Parathyroid adenoma (tissue), 2 donors: ENCODE measurements at regions not wholly inside any gene's neighbourhood (a gene's known extent, or its start where the extent isn't known, plus 50 kb on each side); places are given as distances from the start of the nearest gene placed in this dataset.

Experiments
- H2AFZ ChIP-seq: fragments of 300-600 bp; sonication (generic); one replicate; pipeline ENCODE4 v1.7.0; 2017; ENCODE audit warnings: antibody characterized with exemption, mild to moderate bottlenecking
- H3K27ac ChIP-seq: fragments of 300-600 bp; sonication (generic); one replicate; pipeline ENCODE4 v1.7.0; 2017
- H3K27me3 ChIP-seq: fragments of 300-600 bp; sonication (generic); one replicate; pipeline ENCODE4 v1.7.0; 2017; ENCODE audit warnings: low read length; ENCODE audit not compliant: control insufficient read depth, insufficient read depth
- H3K36me3 ChIP-seq: fragments of 300-600 bp; sonication (generic); one replicate; pipeline ENCODE4 v1.7.0; 2017; ENCODE audit warnings: low read length; ENCODE audit not compliant: control insufficient read depth, insufficient read depth
- H3K4me1 ChIP-seq: fragments of 300-600 bp; sonication (generic); one replicate; pipeline ENCODE4 v1.7.0; 2017; ENCODE audit warnings: control low read depth
- H3K4me2 ChIP-seq: fragments of 300-600 bp; sonication (generic); one replicate; pipeline ENCODE4 v1.7.0; 2017; ENCODE audit warnings: low read length
- H3K4me3 ChIP-seq: fragments of 300-600 bp; sonication (generic); one replicate; pipeline ENCODE4 v1.7.0; 2017; ENCODE audit warnings: low read depth, low read length
- H3K79me2 ChIP-seq: fragments of 300-600 bp; sonication (generic); one replicate; pipeline ENCODE4 v1.7.0; 2017; ENCODE audit warnings: control low read depth
- H3K9ac ChIP-seq: fragments of 300-600 bp; sonication (generic); one replicate; pipeline ENCODE4 v1.7.0; 2017; ENCODE audit warnings: mild to moderate bottlenecking
- H3K9me3 ChIP-seq: fragments of 300-600 bp; sonication (generic); one replicate; pipeline ENCODE4 v1.7.0; 2017; ENCODE audit warnings: low read length; ENCODE audit not compliant: control insufficient read depth
- TF ChIP-seq, protein P1 (sequence below): fragments of 300-600 bp; sonication (generic); IDR thresholded peaks from one replicate; pipeline ENCODE4 v1.7.0; 2017; ENCODE audit warnings: antibody characterized with exemption, mild to moderate bottlenecking
- donor health status: primary hyperparathyroidism.

DNA sequence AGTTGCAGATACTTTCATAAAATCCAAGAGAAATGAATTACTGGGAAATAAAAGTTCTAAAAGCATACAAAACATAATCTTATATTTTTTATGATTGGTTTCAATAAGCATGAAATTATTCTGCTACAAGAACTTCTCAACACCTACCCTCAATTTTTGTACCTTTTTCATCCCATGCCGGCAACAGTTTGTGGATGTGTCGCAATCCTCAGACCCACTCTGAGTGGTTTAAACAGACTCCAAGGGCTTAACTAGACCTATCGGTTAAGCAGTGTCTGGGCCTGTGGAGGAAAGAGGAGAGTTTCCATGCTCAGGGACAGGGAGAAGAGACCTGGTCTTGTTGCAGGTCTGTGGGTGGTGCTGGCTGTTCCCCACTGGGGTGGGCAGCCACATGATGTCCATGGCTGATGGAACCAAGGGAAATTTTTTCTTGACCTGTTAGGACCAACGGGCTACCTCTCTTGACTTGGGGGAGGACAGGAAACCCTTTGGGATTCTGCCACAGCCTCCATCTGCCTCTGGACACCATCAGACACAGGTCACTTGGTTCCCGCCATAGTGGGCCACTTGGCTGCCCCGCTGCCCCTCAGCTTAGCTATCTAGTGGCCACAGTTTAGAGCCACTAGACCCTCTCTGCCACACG, 81.1 kb upstream of the CLDN14 start:
- Histone ChIP-seq H3K4me3 (no peak overlapping the region), H3K4me1 (no peaks in the 10 kb centered on the region)
- TF ChIP-seq, protein P1, sequence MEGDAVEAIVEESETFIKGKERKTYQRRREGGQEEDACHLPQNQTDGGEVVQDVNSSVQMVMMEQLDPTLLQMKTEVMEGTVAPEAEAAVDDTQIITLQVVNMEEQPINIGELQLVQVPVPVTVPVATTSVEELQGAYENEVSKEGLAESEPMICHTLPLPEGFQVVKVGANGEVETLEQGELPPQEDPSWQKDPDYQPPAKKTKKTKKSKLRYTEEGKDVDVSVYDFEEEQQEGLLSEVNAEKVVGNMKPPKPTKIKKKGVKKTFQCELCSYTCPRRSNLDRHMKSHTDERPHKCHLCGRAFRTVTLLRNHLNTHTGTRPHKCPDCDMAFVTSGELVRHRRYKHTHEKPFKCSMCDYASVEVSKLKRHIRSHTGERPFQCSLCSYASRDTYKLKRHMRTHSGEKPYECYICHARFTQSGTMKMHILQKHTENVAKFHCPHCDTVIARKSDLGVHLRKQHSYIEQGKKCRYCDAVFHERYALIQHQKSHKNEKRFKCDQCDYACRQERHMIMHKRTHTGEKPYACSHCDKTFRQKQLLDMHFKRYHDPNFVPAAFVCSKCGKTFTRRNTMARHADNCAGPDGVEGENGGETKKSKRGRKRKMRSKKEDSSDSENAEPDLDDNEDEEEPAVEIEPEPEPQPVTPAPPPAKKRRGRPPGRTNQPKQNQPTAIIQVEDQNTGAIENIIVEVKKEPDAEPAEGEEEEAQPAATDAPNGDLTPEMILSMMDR: no peak

GRCh38 chr21:36563341-36563926, 83.5 kb upstream of the CLDN14 start:
- Histone ChIP-seq H3K27me3 (no peaks in the 10 kb centered on the region), H3K9me3 (no peaks in the 10 kb centered on the region), H3K4me3 (no peak overlapping the region), H3K4me1 (no peaks in the 10 kb centered on the region), H3K4me2 (no peak overlapping the region), H3K79me2 (no peaks in the 10 kb centered on the region), H3K27ac (no peak overlapping the region), H3K36me3 (no peaks in the 10 kb centered on the region), H2AFZ (no peak overlapping the region), H3K9ac (no peak overlapping the region)
- TF ChIP-seq, protein P1: no peak

More for the DNA sequence above, 81.1 kb upstream of the CLDN14 start:
- H2AFZ ChIP-seq: no peak overlapping the region
- no peak overlapping the region for H3K9ac ChIP-seq
- no peaks in the 10 kb centered on the region for H3K79me2 ChIP-seq
- no peaks in the 10 kb centered on the region for H3K36me3 ChIP-seq
- H3K27ac ChIP-seq: no peak overlapping the region
- no peaks in the 10 kb centered on the region for H3K27me3 ChIP-seq
- H3K4me2 ChIP-seq: no peak overlapping the region
- H3K9me3 ChIP-seq: no peaks in the 10 kb centered on the region

- no peak overlapping the region for H3K9ac ChIP-seq
- no peaks in the 10 kb centered on the region for H3K27me3 ChIP-seq
- H3K27ac ChIP-seq: no peak overlapping the region
- no peaks in the 10 kb centered on the region for H3K79me2 ChIP-seq
- no peaks in the 10 kb centered on the region for H3K4me1 ChIP-seq
- no peaks in the 10 kb centered on the region for H3K9me3 ChIP-seq
- H3K36me3 ChIP-seq: no peaks in the 10 kb centered on the region
- TF ChIP-seq, protein P1: no peak
- no peak overlapping the region for H3K4me2 ChIP-seq
- H3K4me3 ChIP-seq: no peak overlapping the region
- no peak overlapping the region for H2AFZ ChIP-seq
Observed at GRCh38 chr21:36564647-36565046, 84.7 kb upstream of the CLDN14 start.

- Histone ChIP-seq H3K9me3 (no peaks in the 10 kb centered on the region), H3K4me1 (no peaks in the 10 kb centered on the region), H3K4me2 (no peak overlapping the region), H3K27me3 (no peaks in the 10 kb centered on the region), H2AFZ (no peak overlapping the region), H3K4me3 (no peak overlapping the region), H3K9ac (no peak overlapping the region), H3K36me3 (no peaks in the 10 kb centered on the region), H3K79me2 (no peaks in the 10 kb centered on the region), H3K27ac (no peak overlapping the region)
- TF ChIP-seq, protein P1: no peak
Observed at GRCh38 chr21:36565540-36565939, 85.6 kb upstream of the CLDN14 start.

- Histone ChIP-seq H2AFZ (no peak overlapping the region), H3K9me3 (no peaks in the 10 kb centered on the region), H3K36me3 (no peaks in the 10 kb centered on the region), H3K4me1 (no peaks in the 10 kb centered on the region), H3K79me2 (no peaks in the 10 kb centered on the region), H3K27me3 (no peaks in the 10 kb centered on the region), H3K4me3 (no peak overlapping the region), H3K4me2 (no peak overlapping the region), H3K9ac (no peak overlapping the region), H3K27ac (no peak overlapping the region)
- TF ChIP-seq, protein P1: no peak
Observed at GRCh38 chr21:36566644-36567043, 86.7 kb upstream of the CLDN14 start.
